Trophoblast cell (in vitro differentiated cells and primary cell): ENCODE measurements at regions not wholly inside any gene's neighbourhood (a gene's known extent, or its start where the extent isn't known, plus 50 kb on each side); places are given as distances from the start of the nearest gene placed in this dataset.

Experiments used
- DNase-seq, 2 donors: peaks; one replicate each; pipeline ENCODE4 v3.0.0-alpha.2; 2016
- H2AFZ ChIP-seq: 2 replicates; pipeline ENCODE4 v1.6.1; 2013; ENCODE audit warnings: low read length, moderate library complexity, mild to moderate bottlenecking; ENCODE audit not compliant: insufficient read depth, poor library complexity
- H2AK5ac ChIP-seq: 2 replicates; pipeline ENCODE4 v1.6.1; 2013; ENCODE audit warnings: mild to moderate bottlenecking, low read length
- H2BK120ac ChIP-seq: 2 replicates; pipeline ENCODE4 v1.6.1; 2013; ENCODE audit warnings: low read length, mild to moderate bottlenecking, moderate library complexity; ENCODE audit not compliant: insufficient read depth, poor library complexity
- H2BK12ac ChIP-seq: 2 replicates; pipeline ENCODE4 v1.6.1; 2013; ENCODE audit warnings: mild to moderate bottlenecking, low read length, moderate library complexity
- H2BK5ac ChIP-seq: 2 replicates; pipeline ENCODE4 v1.6.1; 2013; ENCODE audit warnings: low read length, low read depth, moderate library complexity, mild to moderate bottlenecking; ENCODE audit not compliant: poor library complexity
- H3K14ac ChIP-seq: 2 replicates; pipeline ENCODE4 v1.6.1; 2013; ENCODE audit warnings: mild to moderate bottlenecking, low read length
- H3K18ac ChIP-seq: 2 replicates; pipeline ENCODE4 v1.6.1; 2013; ENCODE audit warnings: mild to moderate bottlenecking, low read length
- H3K23ac ChIP-seq: 2 replicates; pipeline ENCODE4 v1.6.1; 2013; ENCODE audit warnings: low read length
- H3K27ac ChIP-seq: 2 replicates; pipeline ENCODE4 v1.5.1; 2013; ENCODE audit warnings: low read depth, mild to moderate bottlenecking, inconsistent platforms, low read length, moderate library complexity
- H3K27me3 ChIP-seq: 2 replicates; pipeline ENCODE4 v1.6.1; 2013; ENCODE audit warnings: inconsistent platforms, mild to moderate bottlenecking, low read length, moderate library complexity; ENCODE audit not compliant: insufficient read depth
- H3K36me3 ChIP-seq, 2 experiments: 1 replicate in 1 of 2; 2 replicates in 1 of 2; pipeline ENCODE4 v1.6.1; 2013; ENCODE audit warnings: low read length in 2 of 2, mild to moderate bottlenecking in 2 of 2, moderate library complexity in 1 of 2; ENCODE audit not compliant: insufficient read depth in 2 of 2, control insufficient read depth in 1 of 2
- H3K4ac ChIP-seq: 2 replicates; pipeline ENCODE4 v1.6.1; 2013; ENCODE audit warnings: low read depth, mild to moderate bottlenecking, low read length, moderate library complexity
- H3K4me1 ChIP-seq, 2 experiments: 1 replicate in 1 of 2; 2 replicates in 1 of 2; pipeline ENCODE4 v1.6.1; 2013; ENCODE audit warnings: low read length in 2 of 2, mild to moderate bottlenecking in 2 of 2, moderate library complexity in 1 of 2; ENCODE audit not compliant: insufficient read depth in 2 of 2, control insufficient read depth in 1 of 2
- H3K4me2 ChIP-seq: 2 replicates; pipeline ENCODE4 v1.6.1; 2013; ENCODE audit warnings: inconsistent platforms, mild to moderate bottlenecking, low read length, moderate library complexity
- H3K4me3 ChIP-seq: 2 replicates; pipeline ENCODE4 v1.5.1; 2013; ENCODE audit warnings: mild to moderate bottlenecking, low read depth, low read length, inconsistent platforms
- H3K79me1 ChIP-seq: one replicate; pipeline ENCODE4 v1.6.1; 2013; ENCODE audit warnings: low read length
- H3K79me2 ChIP-seq: 2 replicates; pipeline ENCODE4 v1.6.1; 2013; ENCODE audit warnings: low read length, mild to moderate bottlenecking; ENCODE audit not compliant: control insufficient read depth, insufficient read depth, poor library complexity
- H3K9ac ChIP-seq: 2 replicates; pipeline ENCODE4 v1.6.1; 2013; ENCODE audit warnings: mild to moderate bottlenecking, low read length
- H3K9me3 ChIP-seq: 2 replicates; pipeline ENCODE4 v1.6.1; 2013; ENCODE audit warnings: low read depth, mild to moderate bottlenecking, control low read depth, inconsistent platforms, low read length; ENCODE audit not compliant: insufficient read depth
- H4K12ac ChIP-seq: 2 replicates; pipeline ENCODE4 v1.6.1; 2013; ENCODE audit warnings: low read depth, mild to moderate bottlenecking, low read length, moderate library complexity
- H4K8ac ChIP-seq: 2 replicates; pipeline ENCODE4 v1.6.1; 2013; ENCODE audit warnings: low read depth, mild to moderate bottlenecking, low read length, moderate library complexity
- H4K91ac ChIP-seq: one replicate; pipeline ENCODE4 v1.6.1; 2013; ENCODE audit warnings: low read depth, mild to moderate bottlenecking, low read length, moderate library complexity
- WGBS: extraction: QIAGEN DNeasy Blood & Tissue Kit; methylation state at CpG from one replicate; pipeline ENCODE4 v1.1.7; 2013; ENCODE audit warnings: missing lambda C conversion rate; ENCODE audit not compliant: insufficient read length, insufficient coverage; ENCODE audit errors: extremely low coverage; 5-methylcytosine and 5-hydroxymethylcytosine counted together

DNA sequence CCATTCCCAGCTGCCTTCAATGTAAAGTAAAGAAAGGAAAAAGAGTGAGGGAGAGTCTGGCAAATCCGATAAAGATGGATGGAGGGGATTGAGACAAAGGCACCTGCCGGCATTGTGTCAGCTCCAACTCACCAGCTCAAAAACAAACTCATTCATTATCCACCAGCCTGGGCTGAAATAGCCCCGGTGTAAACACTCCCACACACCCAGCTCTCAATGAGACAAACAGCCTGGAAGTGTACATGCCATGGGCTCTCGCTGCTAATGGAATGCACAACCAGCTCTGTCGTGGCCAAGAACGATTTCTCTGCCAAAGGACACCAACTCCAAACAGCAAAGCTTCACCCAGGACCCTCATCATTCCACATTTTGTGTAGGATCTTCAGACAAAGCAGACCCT, 89.3 kb upstream of the OPCML start:
- H2BK5ac ChIP-seq = no peak overlapping the region
- H3K4me1 ChIP-seq = no peaks in the 10 kb centered on the region
- no peaks in the 10 kb centered on the region for H3K79me2 ChIP-seq
- H3K27me3 ChIP-seq = no peaks in the 10 kb centered on the region
- H3K4ac ChIP-seq = no peak overlapping the region
- no peaks in the 10 kb centered on the region for H3K36me3 ChIP-seq
- H3K9me3 ChIP-seq = no peaks in the 10 kb centered on the region
- H2AK5ac ChIP-seq = no peak overlapping the region
- H3K14ac ChIP-seq = no peak overlapping the region
- no peaks in the 10 kb centered on the region for H3K79me1 ChIP-seq
- H2BK12ac ChIP-seq = no peak overlapping the region
- H2AFZ ChIP-seq = no peak overlapping the region
- H3K4me2 ChIP-seq = no peak overlapping the region
- H3K4me3 ChIP-seq = no peak overlapping the region
- H3K27ac ChIP-seq = no peak overlapping the region
- H3K18ac ChIP-seq = no peak overlapping the region
- no peak for DNase-seq
- no peak overlapping the region for H2BK120ac ChIP-seq
- H3K9ac ChIP-seq = no peak overlapping the region
- H4K91ac ChIP-seq = no peak overlapping the region
- H3K23ac ChIP-seq = no peak overlapping the region
- H4K12ac ChIP-seq = no peak overlapping the region
- H4K8ac ChIP-seq = no peak overlapping the region
- no CpG with 5 or more reads among the region's 6 CpGs for WGBS

GRCh38 chr11:133619973-133620372, 87.7 kb upstream of the OPCML start:
- no peak overlapping the region for H3K4ac ChIP-seq
- WGBS = no CpG with 5 or more reads among the region's 2 CpGs

DNA sequence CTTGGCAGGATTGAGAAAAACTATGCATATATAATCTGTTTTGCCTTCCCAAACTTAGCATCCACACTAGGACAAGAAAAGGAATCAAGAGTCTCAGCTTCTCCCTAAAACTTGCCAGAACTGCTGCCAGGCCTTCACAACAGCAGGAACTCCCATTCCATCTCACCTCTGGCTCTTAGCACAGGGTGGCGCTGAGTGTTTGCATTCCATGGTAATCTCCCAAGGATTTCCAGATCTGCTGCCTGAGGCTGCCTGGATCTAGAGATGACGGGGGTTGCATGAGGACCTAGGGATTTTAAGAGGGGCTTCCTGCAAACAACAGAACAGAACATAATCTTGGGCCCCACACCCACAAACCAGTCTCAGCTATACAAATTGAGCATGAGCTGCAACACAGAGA, 87.1 kb upstream of the OPCML start:
- H3K79me2 ChIP-seq = no peaks in the 10 kb centered on the region
- no peak overlapping the region for H4K8ac ChIP-seq
- no peak overlapping the region for H3K4ac ChIP-seq
- no peak overlapping the region for H3K9ac ChIP-seq
- no peak overlapping the region for H2AK5ac ChIP-seq
- H3K18ac ChIP-seq = no peak overlapping the region
- H3K79me1 ChIP-seq = no peaks in the 10 kb centered on the region
- H3K4me1 ChIP-seq = no peaks in the 10 kb centered on the region
- H3K4me2 ChIP-seq = no peak overlapping the region
- DNase-seq = no peak
- H3K4me3 ChIP-seq = no peak overlapping the region
- H3K27me3 ChIP-seq = no peaks in the 10 kb centered on the region
- no CpG with 5 or more reads among the region's 2 CpGs for WGBS
- no peak overlapping the region for H2BK120ac ChIP-seq
- no peak overlapping the region for H3K14ac ChIP-seq
- H3K36me3 ChIP-seq = no peaks in the 10 kb centered on the region
- H3K27ac ChIP-seq = no peak overlapping the region
- no peak overlapping the region for H4K91ac ChIP-seq
- no peaks in the 10 kb centered on the region for H3K9me3 ChIP-seq
- H4K12ac ChIP-seq = no peak overlapping the region
- no peak overlapping the region for H2AFZ ChIP-seq
- H3K23ac ChIP-seq = no peak overlapping the region
- no peak overlapping the region for H2BK12ac ChIP-seq
- H2BK5ac ChIP-seq = no peak overlapping the region

More at GRCh38 chr11:133619973-133620372, 87.7 kb upstream of the OPCML start:
- H3K4me1 ChIP-seq = no peaks in the 10 kb centered on the region
- DNase-seq = peak in 1 of 2 donors; percentile 40
- H3K4me2 ChIP-seq = no peak overlapping the region
- H3K9me3 ChIP-seq = no peaks in the 10 kb centered on the region
- H2AK5ac ChIP-seq = no peak overlapping the region
- H3K14ac ChIP-seq = no peak overlapping the region
- no peaks in the 10 kb centered on the region for H3K27me3 ChIP-seq
- no peak overlapping the region for H3K4me3 ChIP-seq
- no peak overlapping the region for H4K12ac ChIP-seq
- H3K27ac ChIP-seq = no peak overlapping the region
- H2AFZ ChIP-seq = no peak overlapping the region
- no peak overlapping the region for H4K8ac ChIP-seq
- no peak overlapping the region for H3K23ac ChIP-seq
- no peak overlapping the region for H2BK12ac ChIP-seq
- no peaks in the 10 kb centered on the region for H3K79me2 ChIP-seq
- H3K18ac ChIP-seq = no peak overlapping the region
- no peaks in the 10 kb centered on the region for H3K79me1 ChIP-seq
- H4K91ac ChIP-seq = no peak overlapping the region
- no peak overlapping the region for H3K9ac ChIP-seq
- no peak overlapping the region for H2BK120ac ChIP-seq
- no peak overlapping the region for H2BK5ac ChIP-seq
- H3K36me3 ChIP-seq = no peaks in the 10 kb centered on the region

- Histone ChIP-seq H3K18ac (no peak overlapping the region), H3K14ac (no peak overlapping the region), H3K79me1 (no peaks in the 10 kb centered on the region), H4K12ac (no peak overlapping the region), H3K27me3 (no peaks in the 10 kb centered on the region), H3K79me2 (no peaks in the 10 kb centered on the region), H2AFZ (no peak overlapping the region), H3K9ac (no peak overlapping the region), H3K36me3 (no peaks in the 10 kb centered on the region), H3K4me1 (no peaks in the 10 kb centered on the region), H3K27ac (no peak overlapping the region), H4K8ac (peak overlapping the region; percentile 11), H2BK5ac (no peak overlapping the region), H3K4me3 (peak overlapping the region; percentile 9), H3K4ac (no peak overlapping the region), H4K91ac (no peak overlapping the region), H3K23ac (no peak overlapping the region), H2AK5ac (no peak overlapping the region), H2BK120ac (no peak overlapping the region), H2BK12ac (no peak overlapping the region), H3K4me2 (no peak overlapping the region), H3K9me3 (no peaks in the 10 kb centered on the region)
- no CpG with 5 or more reads among the region's 9 CpGs for WGBS
- DNase-seq = no peak
These were observed 86.2 kb upstream of the OPCML start for GRCh38 chr11:133618544-133618943.
